Stomach (tissue), 4 donors: ENCODE measurements at regions not wholly inside any gene's neighbourhood (a gene's known extent, or its start where the extent isn't known, plus 50 kb on each side); places are given as distances from the start of the nearest gene placed in this dataset.

Source experiments
- POLR2AphosphoS5 ChIP-seq, 3 donors: sonication (generic); formaldehyde crosslinking; IDR thresholded peaks; one replicate each; pipeline ENCODE4 v1.6.1; 2016; ENCODE audit warnings: antibody characterized with exemption in 3 of 3
- TF ChIP-seq, protein P1 (sequence below), 7 experiments: fragments of 450-650 bp in 4 of 7; fragments of 200-600 bp in 3 of 7; sonication (generic) in 3 of 7; IDR thresholded peaks; one replicate each; pipeline ENCODE4 v1.5.1; 2016 to 2019; ENCODE audit warnings: antibody characterized with exemption in 7 of 7, control low read depth in 2 of 7, mild to moderate bottlenecking in 1 of 7

DNA sequence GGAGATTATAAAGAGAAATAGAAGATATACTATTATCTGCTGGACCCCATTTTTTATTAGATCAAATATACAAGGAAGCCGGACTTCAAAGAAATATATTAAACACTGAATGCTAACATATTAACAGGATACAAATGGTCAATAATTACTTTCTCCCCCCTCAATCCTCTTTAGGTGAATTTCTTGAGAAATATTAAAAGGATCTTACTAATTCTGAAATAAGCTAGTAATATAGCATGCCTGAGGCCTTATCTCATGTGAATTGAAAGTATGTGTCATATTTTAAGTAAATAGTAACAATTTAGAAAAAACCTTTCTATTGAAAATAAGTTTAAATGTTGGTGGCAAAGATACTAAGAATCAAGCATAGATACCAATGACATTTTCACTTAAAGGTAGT lies 954.7 kb upstream of the MAN1A1 start:
- TF ChIP-seq POLR2AphosphoS5 (IDR thresholded peaks at IDR 0.05), result no peak
- TF ChIP-seq, protein P1, sequence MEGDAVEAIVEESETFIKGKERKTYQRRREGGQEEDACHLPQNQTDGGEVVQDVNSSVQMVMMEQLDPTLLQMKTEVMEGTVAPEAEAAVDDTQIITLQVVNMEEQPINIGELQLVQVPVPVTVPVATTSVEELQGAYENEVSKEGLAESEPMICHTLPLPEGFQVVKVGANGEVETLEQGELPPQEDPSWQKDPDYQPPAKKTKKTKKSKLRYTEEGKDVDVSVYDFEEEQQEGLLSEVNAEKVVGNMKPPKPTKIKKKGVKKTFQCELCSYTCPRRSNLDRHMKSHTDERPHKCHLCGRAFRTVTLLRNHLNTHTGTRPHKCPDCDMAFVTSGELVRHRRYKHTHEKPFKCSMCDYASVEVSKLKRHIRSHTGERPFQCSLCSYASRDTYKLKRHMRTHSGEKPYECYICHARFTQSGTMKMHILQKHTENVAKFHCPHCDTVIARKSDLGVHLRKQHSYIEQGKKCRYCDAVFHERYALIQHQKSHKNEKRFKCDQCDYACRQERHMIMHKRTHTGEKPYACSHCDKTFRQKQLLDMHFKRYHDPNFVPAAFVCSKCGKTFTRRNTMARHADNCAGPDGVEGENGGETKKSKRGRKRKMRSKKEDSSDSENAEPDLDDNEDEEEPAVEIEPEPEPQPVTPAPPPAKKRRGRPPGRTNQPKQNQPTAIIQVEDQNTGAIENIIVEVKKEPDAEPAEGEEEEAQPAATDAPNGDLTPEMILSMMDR (IDR thresholded peaks at IDR 0.05), result no peak
